Mucosa of rectum (tissue), 2 donors: ENCODE measurements at regions not wholly inside any gene's neighbourhood (a gene's known extent, or its start where the extent isn't known, plus 50 kb on each side); places are given as distances from the start of the nearest gene placed in this dataset.

Experiments
- H3K27ac ChIP-seq, 2 donors: one replicate each; pipeline ENCODE4 v1.7.0; 2013; ENCODE audit warnings: inconsistent platforms in 2 of 2, low read depth in 2 of 2, low read length in 2 of 2
- H3K27me3 ChIP-seq, 2 donors: one replicate each; pipeline ENCODE4 v1.7.0; 2013; ENCODE audit warnings: low read length in 2 of 2; ENCODE audit not compliant: control insufficient read depth in 2 of 2, insufficient read depth in 2 of 2
- H3K36me3 ChIP-seq, 2 donors: one replicate each; pipeline ENCODE4 v1.7.0; 2013; ENCODE audit warnings: low read length in 2 of 2; ENCODE audit not compliant: control insufficient read depth in 2 of 2, insufficient read depth in 2 of 2
- H3K4me1 ChIP-seq, 2 donors: one replicate each; pipeline ENCODE4 v1.7.0; 2013; ENCODE audit warnings: low read length in 2 of 2, mild to moderate bottlenecking in 1 of 2; ENCODE audit not compliant: control insufficient read depth in 2 of 2, insufficient read depth in 2 of 2
- H3K4me3 ChIP-seq, 2 donors: one replicate each; pipeline ENCODE4 v1.7.0; 2013; ENCODE audit warnings: low read length in 2 of 2
- H3K9ac ChIP-seq, 2 donors: one replicate each; pipeline ENCODE4 v1.7.0; 2013; ENCODE audit warnings: low read length in 2 of 2, low read depth in 1 of 2, mild to moderate bottlenecking in 1 of 2
- H3K9me3 ChIP-seq, 2 donors: one replicate each; pipeline ENCODE4 v1.7.0; 2013; ENCODE audit warnings: low read length in 2 of 2; ENCODE audit not compliant: control insufficient read depth in 2 of 2
- donor health status: healthy.
- donor health status: Normal muscosa, but diverticular disease.

- Histone ChIP-seq H3K27me3 (no peaks in the 10 kb centered on the region), H3K36me3 (no peaks in the 10 kb centered on the region), H3K27ac (no peak overlapping the region), H3K9ac (no peak overlapping the region), H3K4me3 (no peak overlapping the region), H3K4me1 (no peaks in the 10 kb centered on the region), H3K9me3 (peaks cover 0 to 2% of the 10 kb centered on the region in 2 donors)
Observed at GRCh38 chr4:14254252-14254651, 626.7 kb upstream of the BOD1L1 start.

- no peak overlapping the region for H3K27ac ChIP-seq
- no peaks in the 10 kb centered on the region for H3K36me3 ChIP-seq
- H3K4me3 ChIP-seq: no peak overlapping the region
- no peak overlapping the region for H3K9ac ChIP-seq
- peaks cover 0 to 2% of the 10 kb centered on the region in 2 donors for H3K9me3 ChIP-seq
- no peaks in the 10 kb centered on the region for H3K4me1 ChIP-seq
- no peaks in the 10 kb centered on the region for H3K27me3 ChIP-seq
Observed at GRCh38 chr4:14254926-14255325, 627.4 kb upstream of the BOD1L1 start.

- H3K27me3 ChIP-seq: no peaks in the 10 kb centered on the region
- no peak overlapping the region for H3K9ac ChIP-seq
- no peaks in the 10 kb centered on the region for H3K36me3 ChIP-seq
- H3K27ac ChIP-seq: no peak overlapping the region
- H3K4me3 ChIP-seq: no peak overlapping the region
- no peaks in the 10 kb centered on the region for H3K4me1 ChIP-seq
- H3K9me3 ChIP-seq: no peaks in the 10 kb centered on the region
Observed at GRCh38 chr4:14257903-14258302, 630.4 kb upstream of the BOD1L1 start.

GRCh38 chr4:14259936-14260335, 632.4 kb upstream of the BOD1L1 start:
- no peaks in the 10 kb centered on the region for H3K36me3 ChIP-seq
- no peaks in the 10 kb centered on the region for H3K27me3 ChIP-seq
- H3K9ac ChIP-seq: no peak overlapping the region
- H3K4me3 ChIP-seq: no peak overlapping the region
- H3K4me1 ChIP-seq: no peaks in the 10 kb centered on the region
- no peaks in the 10 kb centered on the region for H3K9me3 ChIP-seq
- no peak overlapping the region for H3K27ac ChIP-seq

GRCh38 chr4:14260591-14260990, 633.1 kb upstream of the BOD1L1 start:
- no peak overlapping the region for H3K27ac ChIP-seq
- H3K9me3 ChIP-seq: no peaks in the 10 kb centered on the region

DNA sequence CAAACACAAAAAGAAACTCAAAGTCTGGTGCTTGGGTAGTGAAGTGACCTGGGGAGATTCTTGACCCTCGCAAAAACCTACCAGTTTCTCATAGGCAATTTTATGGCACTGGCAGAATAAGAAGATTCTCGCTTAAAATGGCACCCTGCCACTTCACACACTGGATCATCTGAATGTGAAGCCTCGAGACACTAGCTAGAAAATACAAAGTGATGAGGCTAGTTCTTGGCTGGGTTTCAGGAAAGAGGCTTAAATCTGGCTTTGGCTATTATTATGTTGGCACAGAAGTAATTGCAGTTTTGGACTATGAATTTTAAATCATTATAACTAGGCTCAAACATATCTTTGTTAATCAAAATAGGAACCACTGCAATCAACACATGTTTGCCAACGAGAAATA, 634.7 kb upstream of the BOD1L1 start:
- H3K4me3 ChIP-seq: no peak overlapping the region
- H3K27ac ChIP-seq: no peak overlapping the region
- H3K4me1 ChIP-seq: no peaks in the 10 kb centered on the region
- H3K27me3 ChIP-seq: no peaks in the 10 kb centered on the region
- H3K36me3 ChIP-seq: no peaks in the 10 kb centered on the region
- H3K9ac ChIP-seq: no peak overlapping the region
- H3K9me3 ChIP-seq: no peaks in the 10 kb centered on the region

More at GRCh38 chr4:14260591-14260990, 633.1 kb upstream of the BOD1L1 start:
- Histone ChIP-seq H3K4me1 (no peaks in the 10 kb centered on the region), H3K36me3 (no peaks in the 10 kb centered on the region), H3K9ac (no peak overlapping the region), H3K4me3 (no peak overlapping the region), H3K27me3 (no peaks in the 10 kb centered on the region)

- Histone ChIP-seq H3K4me1 (no peaks in the 10 kb centered on the region), H3K27me3 (no peaks in the 10 kb centered on the region)
Observed at GRCh38 chr4:14264437-14264836, 636.9 kb upstream of the BOD1L1 start.

GRCh38 chr4:14265651-14266050, 638.1 kb upstream of the BOD1L1 start:
- Histone ChIP-seq H3K27ac (no peak overlapping the region), H3K4me3 (no peak overlapping the region), H3K36me3 (no peaks in the 10 kb centered on the region), H3K27me3 (no peaks in the 10 kb centered on the region), H3K9ac (no peak overlapping the region), H3K4me1 (no peaks in the 10 kb centered on the region), H3K9me3 (peaks cover 0 to 3% of the 10 kb centered on the region in 2 donors)

More at GRCh38 chr4:14264437-14264836, 636.9 kb upstream of the BOD1L1 start:
- no peaks in the 10 kb centered on the region for H3K36me3 ChIP-seq
- no peak overlapping the region for H3K27ac ChIP-seq
- H3K9me3 ChIP-seq: peaks cover 0 to 3% of the 10 kb centered on the region in 2 donors
- no peak overlapping the region for H3K4me3 ChIP-seq
- H3K9ac ChIP-seq: no peak overlapping the region

DNA sequence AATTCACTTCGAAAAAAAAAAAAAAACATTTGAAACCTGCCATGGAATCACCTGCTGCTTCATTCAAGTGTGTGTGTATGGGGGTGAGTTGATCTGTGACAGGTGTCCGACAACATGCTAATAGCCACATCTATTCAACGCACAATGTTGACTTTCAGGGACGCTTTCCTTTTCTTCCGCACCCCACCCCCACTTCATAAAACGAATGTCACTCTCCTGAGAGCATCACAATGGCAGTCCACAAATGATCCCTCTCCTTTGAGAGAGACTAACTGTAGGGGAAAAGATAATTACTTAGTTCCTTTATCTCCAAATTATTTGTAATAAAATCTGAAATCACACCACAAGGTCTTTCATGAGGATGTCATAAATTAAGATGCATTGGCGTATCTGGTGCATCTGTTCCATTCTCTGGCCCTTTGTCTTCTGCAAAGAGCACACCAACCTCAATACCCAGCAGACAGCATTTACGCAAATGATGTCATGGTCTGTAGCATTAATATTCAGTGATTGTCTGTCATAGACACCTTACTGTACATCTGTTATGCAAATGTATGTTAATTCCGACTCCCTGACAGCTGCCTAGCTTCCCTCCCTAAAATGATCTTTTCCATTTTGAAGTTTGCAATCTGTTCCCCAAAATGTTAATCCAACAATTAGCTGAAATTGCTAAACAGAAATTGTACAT, 640.0 kb upstream of the BOD1L1 start:
- no peak overlapping the region for H3K4me3 ChIP-seq

DNA sequence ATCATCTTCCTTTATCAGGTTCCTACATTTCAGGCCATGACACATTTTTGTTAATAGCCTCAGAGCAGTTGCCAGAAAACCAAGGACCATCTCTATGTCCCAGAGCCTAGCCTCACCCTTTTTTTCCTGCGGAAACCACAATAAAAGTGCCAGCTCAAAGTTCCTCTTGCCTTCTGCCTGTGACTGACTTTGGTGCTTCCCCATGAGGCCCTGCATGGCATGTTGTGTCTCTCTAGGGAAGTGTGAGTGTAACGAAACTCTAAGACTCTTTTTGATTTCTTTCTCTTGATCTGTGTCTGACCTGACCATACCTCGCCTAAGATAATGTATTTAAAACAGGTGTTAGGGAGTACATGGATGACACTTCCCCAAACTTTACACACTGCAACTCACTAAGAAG, 642.3 kb upstream of the BOD1L1 start:
- Histone ChIP-seq H3K36me3 (no peaks in the 10 kb centered on the region), H3K27ac (no peak overlapping the region), H3K9ac (no peak overlapping the region), H3K9me3 (peaks cover 0 to 6% of the 10 kb centered on the region in 2 donors), H3K27me3 (no peaks in the 10 kb centered on the region), H3K4me3 (no peak overlapping the region), H3K4me1 (no peaks in the 10 kb centered on the region)

More for the DNA sequence above, 640.0 kb upstream of the BOD1L1 start:
- Histone ChIP-seq H3K27ac (no peak overlapping the region), H3K27me3 (no peaks in the 10 kb centered on the region), H3K9ac (no peak overlapping the region), H3K9me3 (peaks cover 0 to 3% of the 10 kb centered on the region in 2 donors), H3K36me3 (no peaks in the 10 kb centered on the region), H3K4me1 (no peaks in the 10 kb centered on the region)
